IMR-90 (cell line): ENCODE measurements at regions not wholly inside any gene's neighbourhood (a gene's known extent, or its start where the extent isn't known, plus 50 kb on each side); places are given as distances from the start of the nearest gene placed in this dataset.

Experiments
- ATAC-seq: fragments of 200-7000 bp; cut with Tn5 transposase; 2 replicates; pipeline ENCODE4 v1.9.1; 2020; ENCODE audit warnings: low read depth, mild to moderate bottlenecking, moderate library complexity
- BruUV-seq: library from RNA; stranded (reverse); fragments of 400-500 nt; replicated peaks from 2 replicates; lab custom pipeline; 2021; lab: Mats Ljungman, UMichigan
- CTCF ChIA-PET: fragments of 300-600 bp; formaldehyde crosslinking; extraction: SDS; loops from one replicate; lab custom pipeline; 2021; ENCODE audit warnings: antibody characterized with exemption; lab: Yijun Ruan, JAX
- POLR2A ChIA-PET: fragments of 300-600 bp; sonication (Branson Sonifier 250); formaldehyde crosslinking; loops from one replicate; lab custom pipeline; 2022; ENCODE audit warnings: antibody characterized with exemption; ENCODE audit not compliant: unreplicated experiment; lab: Charles Lee
- DNase-seq: peaks from one replicate; pipeline ENCODE4 v3.0.0; 2013
- H2AFZ ChIP-seq: replicated peaks from 2 replicates; pipeline ENCODE3; 2013; ENCODE audit warnings: low read length, mild to moderate bottlenecking; ENCODE audit not compliant: poor library complexity
- H2AK5ac ChIP-seq: 2 replicates; pipeline ENCODE4 v1.6.1; 2013; ENCODE audit warnings: low read depth, low read length, inconsistent platforms
- H2AK9ac ChIP-seq: replicated peaks from 2 replicates; pipeline ENCODE3; 2013; ENCODE audit warnings: mild to moderate bottlenecking, low read depth, low read length, moderate library complexity; ENCODE audit not compliant: poor library complexity
- H2BK120ac ChIP-seq: 2 replicates; pipeline ENCODE4 v1.6.1; 2013; ENCODE audit warnings: low read depth, low read length, inconsistent platforms
- H2BK15ac ChIP-seq: 3 replicates; pipeline ENCODE4 v1.6.1; 2013; ENCODE audit warnings: low read depth, low read length, inconsistent platforms
- H2BK20ac ChIP-seq: 2 replicates; pipeline ENCODE4 v1.6.1; 2013; ENCODE audit warnings: low read depth, mild to moderate bottlenecking, inconsistent platforms, low read length, moderate library complexity
- H2BK5ac ChIP-seq: 2 replicates; pipeline ENCODE4 v1.6.1; 2013; ENCODE audit warnings: mild to moderate bottlenecking, low read depth, low read length, inconsistent platforms; ENCODE audit not compliant: poor library complexity, severe bottlenecking
- H3K14ac ChIP-seq: replicated peaks from 2 replicates; pipeline ENCODE4 v1.6.1; 2013; ENCODE audit warnings: low read depth, low read length, inconsistent platforms
- H3K18ac ChIP-seq: 2 replicates; pipeline ENCODE4 v1.6.1; 2013; ENCODE audit warnings: low read depth, low read length, control low read depth
- H3K23ac ChIP-seq: 2 replicates; pipeline ENCODE4 v1.6.1; 2013; ENCODE audit warnings: low read depth, low read length, inconsistent platforms
- H3K27ac ChIP-seq: 2 replicates; pipeline ENCODE4 v1.5.1; 2013; ENCODE audit warnings: mild to moderate bottlenecking, control low read depth, low read length; ENCODE audit not compliant: insufficient read depth
- H3K27me3 ChIP-seq: 2 replicates; pipeline ENCODE4 v1.6.1; 2013; ENCODE audit warnings: low read length; ENCODE audit not compliant: control insufficient read depth, insufficient read depth
- H3K36me3 ChIP-seq: 2 replicates; pipeline ENCODE4 v1.6.1; 2013; ENCODE audit warnings: low read length, mixed read lengths; ENCODE audit not compliant: control insufficient read depth, insufficient read depth
- H3K4ac ChIP-seq: 2 replicates; pipeline ENCODE4 v1.6.1; 2013; ENCODE audit warnings: low read depth, low read length, inconsistent platforms
- H3K4me1 ChIP-seq: 2 replicates; pipeline ENCODE4 v1.6.1; 2013; ENCODE audit warnings: low read length, mixed read lengths; ENCODE audit not compliant: control insufficient read depth, insufficient read depth
- H3K4me2 ChIP-seq: 2 replicates; pipeline ENCODE4 v1.6.1; 2013; ENCODE audit warnings: low read depth, mild to moderate bottlenecking, control low read depth, low read length, moderate library complexity
- H3K4me3 ChIP-seq: 2 replicates; pipeline ENCODE4 v1.5.1; 2013; ENCODE audit warnings: low read depth, mild to moderate bottlenecking, control low read depth, low read length, moderate library complexity; ENCODE audit not compliant: insufficient read depth
- H3K56ac ChIP-seq: 2 replicates; pipeline ENCODE4 v1.6.1; 2013; ENCODE audit warnings: low read length, inconsistent platforms; ENCODE audit not compliant: insufficient read depth; ENCODE audit errors: extremely low read depth
- H3K79me1 ChIP-seq, 2 experiments: 2 replicates each; pipeline ENCODE4 v1.6.1; 2013; ENCODE audit warnings: low read length in 2 of 2, inconsistent platforms in 1 of 2, low read depth in 1 of 2
- H3K9ac ChIP-seq: 2 replicates; pipeline ENCODE4 v1.6.1; 2013; ENCODE audit warnings: low read depth, low read length, control low read depth
- H3K9me1 ChIP-seq: 2 replicates; pipeline ENCODE4 v1.6.1; 2013; ENCODE audit warnings: low read length, inconsistent platforms; ENCODE audit not compliant: insufficient read depth
- H3K9me3 ChIP-seq: 2 replicates; pipeline ENCODE4 v1.6.1; 2013; ENCODE audit warnings: low read length; ENCODE audit not compliant: control insufficient read depth, insufficient read depth
- H4K20me1 ChIP-seq: 2 replicates; pipeline ENCODE4 v1.6.1; 2013; ENCODE audit warnings: low read length, inconsistent platforms; ENCODE audit not compliant: insufficient read depth
- H4K5ac ChIP-seq: 2 replicates; pipeline ENCODE4 v1.6.1; 2013; ENCODE audit warnings: mild to moderate bottlenecking, low read depth, low read length, control low read depth
- H4K8ac ChIP-seq, 2 experiments: 2 replicates each; pipeline ENCODE4 v1.6.1; 2013; ENCODE audit warnings: low read depth in 2 of 2, low read length in 2 of 2, control low read depth in 1 of 2, inconsistent platforms in 1 of 2
- H4K91ac ChIP-seq: 2 replicates; pipeline ENCODE4 v1.6.1; 2013; ENCODE audit warnings: low read depth, low read length, inconsistent platforms; ENCODE audit not compliant: insufficient read depth
- MAFK ChIP-seq: IDR thresholded peaks from 2 replicates; pipeline ENCODE4 v1.6.1; 2012; ENCODE audit warnings: low read depth, low read length, improper control_type of control experiment
- MAZ ChIP-seq: IDR thresholded peaks from 2 replicates; pipeline ENCODE4 v1.6.1; 2012; ENCODE audit warnings: low read depth, mild to moderate bottlenecking, low read length, improper control_type of control experiment, moderate library complexity, borderline replicate concordance
- WGBS, 2 experiments: methylation state at CpG; one replicate each; pipeline versions ENCODE4 v1.1.5 to v1.1.7; 2013; ENCODE audit warnings: missing lambda C conversion rate in 2 of 2; ENCODE audit not compliant: insufficient read length in 1 of 2; ENCODE audit errors: extremely low coverage in 2 of 2; 5-methylcytosine and 5-hydroxymethylcytosine counted together
- dilution Hi-C: fragments of 300-500 bp; cut with HindIII; formaldehyde crosslinking; loops from one replicate; pipeline ENCODE4 v1.14.3; 2018; ENCODE audit warnings: low sequenced_read_pairs; ENCODE audit not compliant: unreplicated experiment
- in situ Hi-C: fragments of 300-500 bp; cut with MboI; formaldehyde crosslinking; loops from 3 replicates; pipeline ENCODE4 v1.14.3; 2019; ENCODE audit warnings: low sequenced_read_pairs, inconsistent platforms, mixed read lengths
- intact Hi-C: fragments of 100-400 bp; cut with micrococcal nuclease; formaldehyde crosslinking; loops from 2 replicates; pipeline ENCODE4 v1.10.0; 2022
- TF ChIP-seq, protein P1 (sequence below): fragments of 150-350 bp; IDR thresholded peaks from 2 replicates; pipeline ENCODE4 v1.6.1; 2017; ENCODE audit warnings: mild to moderate bottlenecking, antibody characterized with exemption, low read length, low read depth

DNA sequence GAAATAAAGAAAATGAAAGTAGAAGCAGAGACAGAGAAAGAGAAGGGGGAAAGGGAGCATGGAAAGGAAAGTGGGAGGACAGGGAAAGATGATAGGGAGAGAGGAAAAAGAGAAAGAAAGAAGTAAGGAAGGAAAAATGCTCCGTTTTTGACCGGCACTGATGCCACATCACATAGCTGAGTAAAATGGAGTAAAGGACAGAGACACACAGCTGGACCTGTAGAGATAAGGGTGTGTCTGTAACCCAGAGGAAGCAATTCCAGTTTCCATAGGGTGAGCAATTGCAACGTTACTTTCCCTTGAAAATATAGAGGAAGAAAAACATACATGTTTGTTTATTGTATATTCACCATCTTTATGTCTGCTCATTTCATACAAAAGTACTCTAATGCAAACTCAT, 1866.9 kb upstream of the PIK3C3 start:
- WGBS, 2 experiments, result 90% methylated on average over 2 of the region's 3 CpGs; no CpG with 5 or more reads in 1 of the 2 experiments
- no peak for ATAC-seq
- Histone ChIP-seq H3K36me3 (no peaks in the 10 kb centered on the region), H2BK120ac (no peak overlapping the region), H3K9ac (no peak overlapping the region), H3K4me1 (no peaks in the 10 kb centered on the region), H4K91ac (no peak overlapping the region), H4K5ac (no peak overlapping the region), H4K8ac (no peak overlapping the region), H3K14ac (no peak overlapping the region), H3K18ac (no peak overlapping the region), H2BK5ac (no peak overlapping the region), H3K4me2 (no peak overlapping the region), H3K27ac (no peak overlapping the region), H2AK5ac (no peak overlapping the region), H3K4ac (no peak overlapping the region), H3K9me3 (no peaks in the 10 kb centered on the region), H3K79me1 (no peaks in the 10 kb centered on the region), H2AK9ac (no peak overlapping the region), H3K23ac (no peak overlapping the region), H2BK20ac (no peak overlapping the region), H4K20me1 (no peaks in the 10 kb centered on the region), H3K4me3 (no peak overlapping the region), H2AFZ (no peak overlapping the region), H2BK15ac (no peak overlapping the region), H3K56ac (no peak overlapping the region), H3K27me3 (no peaks in the 10 kb centered on the region), H3K9me1 (no peaks in the 10 kb centered on the region)
- dilution Hi-C loops, result no loop called here
- no peak for DNase-seq
- TF ChIP-seq MAFK, result no peak
- no peak for TF ChIP-seq MAZ
- TF ChIP-seq, protein P1, sequence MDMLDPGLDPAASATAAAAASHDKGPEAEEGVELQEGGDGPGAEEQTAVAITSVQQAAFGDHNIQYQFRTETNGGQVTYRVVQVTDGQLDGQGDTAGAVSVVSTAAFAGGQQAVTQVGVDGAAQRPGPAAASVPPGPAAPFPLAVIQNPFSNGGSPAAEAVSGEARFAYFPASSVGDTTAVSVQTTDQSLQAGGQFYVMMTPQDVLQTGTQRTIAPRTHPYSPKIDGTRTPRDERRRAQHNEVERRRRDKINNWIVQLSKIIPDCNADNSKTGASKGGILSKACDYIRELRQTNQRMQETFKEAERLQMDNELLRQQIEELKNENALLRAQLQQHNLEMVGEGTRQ, result no peak
- POLR2A ChIA-PET, result no interaction called here
- in situ Hi-C loops, result no loop called here
- intact Hi-C loops, result no loop called here
- CTCF ChIA-PET, result interaction anchor here (0.6 kb wide), 1 partner anchor 114 kb away, joined by 6 read pairs; no protein-coding TSS in a partner anchor
- no TSS peak for BruUV-seq
